Stimulated activated naive CD8-positive, alpha-beta T cell treated with anti-CD3 and anti-CD28 coated beads, Interleukin-15, amount 100 ng/mL, for 72 hours (primary cell): ENCODE measurements at regions not wholly inside any gene's neighbourhood (a gene's known extent, or its start where the extent isn't known, plus 50 kb on each side); places are given as distances from the start of the nearest gene placed in this dataset.
"Not testable (repeated sequence)": the region's sequence is repeated elsewhere in the genome, so short reads cannot be mapped to it uniquely, and the experiment has no call there.

Experiments
- ATAC-seq: fragments of 150-1000 bp; cut with Tn5 transposase; 2 replicates; pipeline ENCODE4 v1.10.0; 2021; ENCODE audit warnings: mild to moderate bottlenecking, moderate library complexity
- DNase-seq, 2 donors: peaks; one replicate each; pipeline ENCODE4 v3.0.0; 2021 to 2022
- H3K27ac Mint-ChIP-seq, 2 donors: one replicate each; pipeline ENCODE4 v1.8.0; 2022; ENCODE audit warnings: mild to moderate bottlenecking in 2 of 2, mixed read lengths in 2 of 2, moderate library complexity in 2 of 2
- H3K27me3 Mint-ChIP-seq: one replicate; pipeline ENCODE4 v1.8.0; 2022; ENCODE audit warnings: mixed read lengths
- H3K4me1 Mint-ChIP-seq: one replicate; pipeline ENCODE4 v1.8.0; 2022; ENCODE audit warnings: mild to moderate bottlenecking, mixed read lengths
- H3K4me3 Mint-ChIP-seq, 2 donors: one replicate each; pipeline ENCODE4 v1.8.0; 2022; ENCODE audit warnings: mild to moderate bottlenecking in 2 of 2, mixed read lengths in 2 of 2, moderate library complexity in 1 of 2
- H3K9me3 Mint-ChIP-seq, 2 donors: one replicate each; pipeline ENCODE4 v1.8.0; 2022; ENCODE audit warnings: mixed read lengths in 2 of 2

- Mint-ChIP-seq H3K9me3 (no peaks in the 10 kb centered on the region), H3K27ac (no peak overlapping the region), H3K4me3 (no peak overlapping the region), H3K4me1 (peaks cover 20% of the 10 kb centered on the region), H3K27me3 (peaks cover 18% of the 10 kb centered on the region)
- DNase-seq: no peak
- ATAC-seq: peak; percentile 70
Measured at GRCh38 chr6:7006515-7007191, 101.1 kb upstream of the RREB1 start.

- Mint-ChIP-seq H3K4me1 (peaks cover 20% of the 10 kb centered on the region), H3K9me3 (no peaks in the 10 kb centered on the region), H3K4me3 (no peak overlapping the region), H3K27ac (no peak overlapping the region), H3K27me3 (peaks cover 16% of the 10 kb centered on the region)
- no peak for DNase-seq
- no peak for ATAC-seq
Measured at GRCh38 chr6:7008451-7008988, 99.2 kb upstream of the RREB1 start.

DNA sequence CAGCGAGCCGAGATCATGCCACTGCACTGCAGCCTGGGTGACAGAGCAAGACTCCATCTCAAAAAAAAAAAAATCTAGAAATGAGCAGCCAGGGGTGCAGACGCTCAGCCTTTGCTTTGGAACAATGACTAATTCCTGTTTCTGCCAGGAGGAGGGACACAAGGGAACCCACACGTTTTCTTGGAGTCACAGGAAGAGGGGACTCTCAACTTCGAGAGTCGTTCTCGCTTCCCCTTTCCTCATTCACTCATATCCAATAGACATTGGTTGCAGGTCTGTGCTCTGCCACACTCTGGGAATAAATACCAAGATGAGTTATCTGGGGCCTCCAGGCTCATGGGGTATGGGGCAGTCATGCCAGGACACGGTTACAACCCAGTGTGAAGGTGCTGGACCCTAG is 91.5 kb upstream of the RREB1 start:
- Mint-ChIP-seq H3K27ac (no peak overlapping the region), H3K9me3 (no peaks in the 10 kb centered on the region), H3K4me1 (no peaks in the 10 kb centered on the region), H3K4me3 (no peak overlapping the region), H3K27me3 (peaks cover 6% of the 10 kb centered on the region)
- DNase-seq (no peak), ATAC-seq (no peak)

DNA sequence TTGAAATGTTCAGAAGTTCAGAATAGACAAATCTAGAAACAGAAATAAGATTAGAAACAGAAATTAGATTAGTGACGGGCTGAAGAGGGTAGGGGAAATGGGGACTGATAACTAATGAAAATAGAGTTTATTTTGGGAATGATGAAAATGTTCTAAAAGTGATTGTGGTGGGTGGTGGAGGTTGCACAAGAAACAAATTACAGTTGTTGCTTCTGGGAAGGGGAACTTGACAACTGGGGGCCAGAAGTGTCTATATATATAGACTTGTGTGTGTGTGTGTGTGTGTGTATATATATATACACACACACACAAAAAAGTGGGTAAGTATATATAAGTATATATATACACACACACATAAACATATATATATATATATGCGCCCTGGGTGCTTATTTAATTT is 86.5 kb upstream of the RREB1 start:
- no peaks in the 10 kb centered on the region for H3K9me3 Mint-ChIP-seq
- peak overlapping the region in 1 of 2 donors; percentile 83 for H3K27ac Mint-ChIP-seq
- H3K4me3 Mint-ChIP-seq: no peak overlapping the region
- H3K4me1 Mint-ChIP-seq: no peaks in the 10 kb centered on the region
- DNase-seq: no peak
- no peaks in the 10 kb centered on the region for H3K27me3 Mint-ChIP-seq
- no peak for ATAC-seq

DNA sequence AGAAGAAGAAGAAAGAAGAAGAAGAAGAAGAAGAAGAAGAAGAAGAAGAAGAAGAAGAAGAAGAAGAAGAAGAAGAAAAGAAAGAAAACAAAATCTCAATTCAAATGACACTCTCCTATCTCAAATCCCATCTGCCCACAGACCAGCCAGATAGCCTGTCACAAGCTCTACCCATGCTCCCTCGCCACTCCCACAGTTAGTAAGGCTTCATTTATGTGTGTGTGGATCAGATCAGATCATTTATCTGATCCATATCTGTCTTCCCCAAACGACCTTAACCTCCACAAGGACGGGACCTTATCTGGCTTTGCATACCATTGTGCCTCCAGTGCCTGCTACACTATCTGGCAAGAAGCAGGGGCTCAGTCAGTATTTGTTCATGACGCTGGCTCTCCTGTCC is 81.9 kb upstream of the RREB1 start:
- Mint-ChIP-seq H3K27ac (peak overlapping the region in 1 of 2 donors; percentile 4), H3K4me1 (no peaks in the 10 kb centered on the region), H3K27me3 (peaks cover 19% of the 10 kb centered on the region), H3K4me3 (no peak overlapping the region), H3K9me3 (no peaks in the 10 kb centered on the region)
- ATAC-seq (no peak), DNase-seq (no peak)

DNA sequence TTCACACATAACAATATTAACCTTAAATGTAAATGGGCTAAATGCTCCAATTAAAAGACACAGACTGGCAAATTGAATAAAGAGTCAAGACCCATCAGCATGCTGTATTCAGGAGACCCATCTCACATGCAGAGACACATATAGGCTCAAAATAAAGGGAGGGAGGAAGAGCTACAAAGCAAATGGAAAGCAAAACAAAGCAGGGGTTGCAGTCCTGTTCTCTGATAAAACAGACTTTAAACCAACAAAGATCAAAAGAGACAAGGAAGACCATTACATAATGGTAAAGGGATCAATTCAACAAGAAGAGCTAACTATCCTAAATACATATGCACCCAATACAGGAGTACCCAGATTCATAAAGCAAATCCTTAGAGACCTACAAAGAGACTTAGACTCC is 78.8 kb upstream of the RREB1 start:
- H3K4me1 Mint-ChIP-seq, DNase-seq, H3K27ac Mint-ChIP-seq, H3K9me3 Mint-ChIP-seq, ATAC-seq, H3K4me3 Mint-ChIP-seq: not testable (repeated sequence)
- H3K27me3 Mint-ChIP-seq: peaks cover 19% of the 10 kb centered on the region

DNA sequence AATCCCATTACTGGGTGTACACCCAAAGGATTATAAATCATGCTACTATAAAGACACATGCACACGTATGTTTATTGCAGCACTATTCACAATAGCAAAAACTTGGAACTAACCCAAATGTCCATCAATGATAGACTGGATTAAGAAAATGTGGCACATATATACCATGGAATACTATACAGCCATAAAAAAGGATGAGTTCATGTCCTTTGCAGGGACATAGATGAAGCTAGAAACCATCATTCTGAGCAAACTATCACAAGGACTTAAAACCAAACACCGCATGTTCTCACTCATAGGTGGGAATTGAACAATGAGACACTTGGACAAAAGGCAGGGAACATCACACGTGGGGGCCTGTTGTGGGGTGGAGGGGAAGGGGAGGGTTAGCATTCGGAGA is 76.8 kb upstream of the RREB1 start:
- DNase-seq, H3K27ac Mint-ChIP-seq, H3K9me3 Mint-ChIP-seq, ATAC-seq, H3K4me3 Mint-ChIP-seq, H3K4me1 Mint-ChIP-seq: not testable (repeated sequence)
- H3K27me3 Mint-ChIP-seq: peaks cover 19% of the 10 kb centered on the region

GRCh38 chr6:7033202-7033601 is 74.6 kb upstream of the RREB1 start:
- no peak overlapping the region for H3K4me3 Mint-ChIP-seq
- ATAC-seq (no peak), DNase-seq (no peak)
- no peaks in the 10 kb centered on the region for H3K4me1 Mint-ChIP-seq
- peaks cover 0 to 1% of the 10 kb centered on the region in 2 donors for H3K9me3 Mint-ChIP-seq
- H3K27me3 Mint-ChIP-seq: peaks cover 19% of the 10 kb centered on the region
- H3K27ac Mint-ChIP-seq: no peak overlapping the region

- H3K9me3 Mint-ChIP-seq: peaks cover 0 to 6% of the 10 kb centered on the region in 2 donors
- DNase-seq: no peak
- H3K27ac Mint-ChIP-seq: no peak overlapping the region
- H3K4me3 Mint-ChIP-seq: no peak overlapping the region
- ATAC-seq: no peak
- peaks cover 14% of the 10 kb centered on the region for H3K27me3 Mint-ChIP-seq
- H3K4me1 Mint-ChIP-seq: no peaks in the 10 kb centered on the region
Measured at GRCh38 chr6:7034055-7034454, 73.7 kb upstream of the RREB1 start.

GRCh38 chr6:7035837-7036249 is 71.9 kb upstream of the RREB1 start:
- no peak for ATAC-seq
- no peak for DNase-seq
- H3K27me3 Mint-ChIP-seq: no peaks in the 10 kb centered on the region
- peaks cover 0 to 6% of the 10 kb centered on the region in 2 donors for H3K9me3 Mint-ChIP-seq
- H3K27ac Mint-ChIP-seq: no peak overlapping the region
- no peaks in the 10 kb centered on the region for H3K4me1 Mint-ChIP-seq
- no peak overlapping the region for H3K4me3 Mint-ChIP-seq

- H3K27ac Mint-ChIP-seq: peak overlapping the region in 1 of 2 donors; percentile 54
- H3K9me3 Mint-ChIP-seq: peaks cover 0 to 6% of the 10 kb centered on the region in 2 donors
- no peaks in the 10 kb centered on the region for H3K27me3 Mint-ChIP-seq
- peaks cover 20% of the 10 kb centered on the region for H3K4me1 Mint-ChIP-seq
- H3K4me3 Mint-ChIP-seq: peak overlapping the region; percentile 26 to 44
- ATAC-seq: no peak
- no peak for DNase-seq
Measured at GRCh38 chr6:7041511-7042026, 66.2 kb upstream of the RREB1 start.

DNA sequence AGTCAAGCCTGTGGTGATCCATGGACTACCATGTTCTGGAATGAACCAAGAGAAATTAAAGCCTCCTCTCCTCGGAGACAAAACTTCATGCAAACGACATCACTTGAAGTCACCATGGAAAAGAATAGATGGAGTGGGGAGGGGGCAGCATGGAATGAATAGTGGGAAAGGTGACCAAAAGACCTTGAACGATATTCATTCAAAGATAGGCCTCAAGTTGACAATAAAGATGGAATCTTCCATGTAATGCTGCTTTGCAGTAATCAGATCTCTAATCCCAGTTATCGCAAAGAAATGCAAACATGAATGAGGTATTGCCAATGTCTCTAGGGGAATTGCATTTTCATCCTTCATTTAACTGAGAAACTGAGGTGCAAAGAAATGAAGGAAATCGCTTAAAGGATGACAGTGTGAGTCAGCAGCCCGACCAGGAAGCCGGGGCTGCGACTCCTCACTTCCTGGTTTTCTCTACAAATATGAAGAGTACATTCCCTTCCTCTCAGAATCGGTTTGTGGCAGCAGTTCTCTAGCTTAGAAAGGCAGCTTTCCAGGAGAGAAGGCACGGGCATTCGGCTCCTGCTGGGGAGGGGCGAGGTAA is 65.6 kb upstream of the RREB1 start:
- H3K4me1 Mint-ChIP-seq: peaks cover 20% of the 10 kb centered on the region
- H3K9me3 Mint-ChIP-seq: peaks cover 0 to 6% of the 10 kb centered on the region in 2 donors
- no peaks in the 10 kb centered on the region for H3K27me3 Mint-ChIP-seq
- H3K4me3 Mint-ChIP-seq: peak overlapping the region in 1 of 2 donors; percentile 44
- ATAC-seq (no peak), DNase-seq (no peak)
- peak overlapping the region in 1 of 2 donors; percentile 90 for H3K27ac Mint-ChIP-seq

DNA sequence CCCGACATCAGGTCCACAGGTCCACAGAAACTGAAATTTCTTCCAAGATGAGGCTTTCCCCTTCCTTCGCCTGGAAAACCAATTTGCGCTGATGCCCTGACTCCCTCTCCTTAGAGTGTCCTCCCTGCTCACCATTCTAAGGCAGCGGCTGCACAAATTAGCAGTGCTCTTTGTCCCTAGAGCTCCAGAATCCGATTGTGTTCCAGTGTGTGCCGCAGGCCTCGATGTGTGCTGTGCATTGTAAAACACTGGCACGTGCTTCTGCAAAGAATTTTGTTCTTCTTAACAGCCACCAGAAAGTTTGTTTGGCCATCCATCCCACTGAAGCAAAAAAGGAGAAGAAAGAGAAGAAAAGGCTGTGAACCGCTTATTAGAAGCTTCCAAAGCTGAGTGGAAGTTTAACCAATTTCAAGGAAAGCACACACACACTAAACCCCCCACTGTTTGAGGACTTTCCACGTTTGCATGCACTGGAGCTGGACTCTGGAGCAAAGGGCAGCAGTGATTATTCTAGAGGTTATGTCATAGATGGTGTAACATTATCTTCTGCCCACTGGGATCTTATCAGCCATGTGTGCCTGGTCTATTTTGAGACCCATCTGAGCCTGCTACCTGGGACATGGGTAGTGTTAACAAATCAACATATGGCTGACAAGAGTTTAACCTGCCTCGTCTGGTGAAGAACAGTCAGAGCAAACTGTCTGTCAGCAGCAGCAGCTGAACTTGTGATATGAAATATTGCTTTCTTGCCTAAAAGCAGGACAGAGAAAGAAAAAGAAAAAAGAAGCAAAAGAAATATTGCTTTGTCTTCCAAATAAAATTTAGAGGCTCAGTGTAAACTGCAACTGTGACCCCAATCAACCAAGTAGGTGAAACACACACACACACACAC is 64.9 kb upstream of the RREB1 start:
- peak overlapping the region in 1 of 2 donors; percentile 90 for H3K27ac Mint-ChIP-seq
- H3K4me3 Mint-ChIP-seq: no peak overlapping the region
- no peak for DNase-seq

GRCh38 chr6:7045331-7045730 is 62.4 kb upstream of the RREB1 start:
- Mint-ChIP-seq H3K27ac (no peak overlapping the region), H3K4me1 (peaks cover 27% of the 10 kb centered on the region), H3K27me3 (no peaks in the 10 kb centered on the region), H3K4me3 (no peak overlapping the region), H3K9me3 (no peaks in the 10 kb centered on the region)
- DNase-seq (no peak), ATAC-seq (no peak)

More for the DNA sequence above, 64.9 kb upstream of the RREB1 start:
- Mint-ChIP-seq H3K9me3 (peaks cover 0 to 6% of the 10 kb centered on the region in 2 donors), H3K4me1 (peaks cover 22% of the 10 kb centered on the region), H3K27me3 (no peaks in the 10 kb centered on the region)
- ATAC-seq: no peak

- no peak for DNase-seq
- ATAC-seq: no peak
- Mint-ChIP-seq H3K27me3 (no peaks in the 10 kb centered on the region), H3K4me1 (peaks cover 27% of the 10 kb centered on the region), H3K9me3 (no peaks in the 10 kb centered on the region), H3K27ac (no peak overlapping the region), H3K4me3 (no peak overlapping the region)
Measured at GRCh38 chr6:7045746-7046145, 62.0 kb upstream of the RREB1 start.
